Kidney (tissue), 13 donors: ENCODE measurements at regions not wholly inside any gene's neighbourhood (a gene's known extent, or its start where the extent isn't known, plus 50 kb on each side); places are given as distances from the start of the nearest gene placed in this dataset.

ENCODE experiments used
- DNase-seq, 5 donors: peaks; one replicate each; pipeline ENCODE4 v3.0.0-alpha.2; 2013 to 2020
- FAIRE-seq: peaks from 2 replicates; lab custom pipeline; 2012; peaks lifted over from hg19 to GRCh38; lab: Jason Lieb, UNC
- H3K27ac ChIP-seq, 2 donors: one replicate each; pipeline ENCODE4 v1.7.0; 2013; ENCODE audit warnings: low read depth in 2 of 2, low read length in 2 of 2, inconsistent platforms in 1 of 2
- H3K27me3 ChIP-seq: one replicate; pipeline ENCODE4 v1.7.1; 2013; ENCODE audit warnings: low read length, inconsistent platforms; ENCODE audit not compliant: control insufficient read depth, insufficient read depth
- H3K36me3 ChIP-seq, 3 donors: one replicate each; pipeline versions ENCODE4 v1.7.0 to v1.7.1; 2013; ENCODE audit warnings: low read length in 3 of 3, control low read depth in 1 of 3, inconsistent platforms in 1 of 3; ENCODE audit not compliant: insufficient read depth in 3 of 3, control insufficient read depth in 2 of 3
- H3K4me1 ChIP-seq, 3 donors: one replicate each; pipeline versions ENCODE4 v1.7.0 to v1.7.1; 2013; ENCODE audit warnings: low read length in 3 of 3, inconsistent platforms in 1 of 3, low read depth in 1 of 3; ENCODE audit not compliant: control insufficient read depth in 2 of 3, insufficient read depth in 2 of 3
- H3K4me3 ChIP-seq, 3 donors: one replicate each; pipeline versions ENCODE4 v1.7.0 to v1.8.1; 2013; ENCODE audit warnings: low read length in 3 of 3, control low read depth in 1 of 3, inconsistent platforms in 1 of 3
- H3K9ac ChIP-seq, 3 donors: one replicate each; pipeline versions ENCODE4 v1.7.0 to v1.7.1; 2013; ENCODE audit warnings: low read length in 3 of 3, control low read depth in 1 of 3, inconsistent platforms in 1 of 3
- H3K9me3 ChIP-seq, 3 donors: one replicate each; pipeline versions ENCODE4 v1.7.0 to v1.7.1; 2013; ENCODE audit warnings: low read length in 3 of 3, control low read depth in 1 of 3, inconsistent platforms in 1 of 3; ENCODE audit not compliant: control insufficient read depth in 2 of 3, insufficient read depth in 1 of 3
- intact Hi-C: fragments of 100-400 bp; cut with DNase I; formaldehyde crosslinking; loops from one replicate; pipeline ENCODE4 v1.11.1; 2022
- TF ChIP-seq, protein P1 (sequence below): IDR thresholded peaks from 3 replicates; pipeline ENCODE4 v1.5.1; 2012; ENCODE audit warnings: mild to moderate bottlenecking, moderate library complexity, borderline replicate concordance; ENCODE audit not compliant: insufficient read depth; ENCODE audit errors: extremely low read depth
- donor health status: control.
- donor health status: control.
- donor health status: control.
- donor health status: control.
- donor health status: control.
- donor health status: DM: yes; HTN: yes; CAD: no.
- donor health status: Normal renal cell carcinoma (clear cell type).

DNA sequence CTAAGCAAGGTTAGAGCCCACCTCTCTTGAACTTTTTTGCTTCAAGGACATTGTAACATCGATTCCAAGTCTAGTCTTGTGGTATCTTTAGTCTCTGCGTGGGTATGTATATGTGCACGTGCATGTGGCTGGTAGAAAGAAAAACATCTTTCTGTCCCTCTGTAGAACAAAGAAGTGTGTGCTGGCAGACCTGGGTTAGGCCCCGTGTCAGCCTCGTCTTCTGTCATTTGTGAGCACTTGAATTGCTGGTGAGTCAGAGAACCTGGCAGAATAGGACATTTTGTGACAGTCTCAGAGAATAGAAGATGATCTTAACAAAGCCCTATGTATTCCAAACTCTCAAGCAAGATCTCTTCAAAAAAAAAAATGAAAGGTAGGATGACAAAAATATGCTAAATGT lies 102.2 kb upstream of the ATP10A start:
- intact Hi-C loops, result no loop called here
- DNase-seq (no peak), FAIRE-seq (no peak)
- Histone ChIP-seq H3K9me3 (peaks cover 0 to 2% (median 0%) of the 10 kb centered on the region in 3 donors), H3K4me3 (no peak overlapping the region), H3K9ac (no peak overlapping the region), H3K4me1 (no peaks in the 10 kb centered on the region), H3K27ac (no peak overlapping the region), H3K27me3 (no peaks in the 10 kb centered on the region), H3K36me3 (no peaks in the 10 kb centered on the region)
- TF ChIP-seq, protein P1, sequence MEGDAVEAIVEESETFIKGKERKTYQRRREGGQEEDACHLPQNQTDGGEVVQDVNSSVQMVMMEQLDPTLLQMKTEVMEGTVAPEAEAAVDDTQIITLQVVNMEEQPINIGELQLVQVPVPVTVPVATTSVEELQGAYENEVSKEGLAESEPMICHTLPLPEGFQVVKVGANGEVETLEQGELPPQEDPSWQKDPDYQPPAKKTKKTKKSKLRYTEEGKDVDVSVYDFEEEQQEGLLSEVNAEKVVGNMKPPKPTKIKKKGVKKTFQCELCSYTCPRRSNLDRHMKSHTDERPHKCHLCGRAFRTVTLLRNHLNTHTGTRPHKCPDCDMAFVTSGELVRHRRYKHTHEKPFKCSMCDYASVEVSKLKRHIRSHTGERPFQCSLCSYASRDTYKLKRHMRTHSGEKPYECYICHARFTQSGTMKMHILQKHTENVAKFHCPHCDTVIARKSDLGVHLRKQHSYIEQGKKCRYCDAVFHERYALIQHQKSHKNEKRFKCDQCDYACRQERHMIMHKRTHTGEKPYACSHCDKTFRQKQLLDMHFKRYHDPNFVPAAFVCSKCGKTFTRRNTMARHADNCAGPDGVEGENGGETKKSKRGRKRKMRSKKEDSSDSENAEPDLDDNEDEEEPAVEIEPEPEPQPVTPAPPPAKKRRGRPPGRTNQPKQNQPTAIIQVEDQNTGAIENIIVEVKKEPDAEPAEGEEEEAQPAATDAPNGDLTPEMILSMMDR, result no peak

DNA sequence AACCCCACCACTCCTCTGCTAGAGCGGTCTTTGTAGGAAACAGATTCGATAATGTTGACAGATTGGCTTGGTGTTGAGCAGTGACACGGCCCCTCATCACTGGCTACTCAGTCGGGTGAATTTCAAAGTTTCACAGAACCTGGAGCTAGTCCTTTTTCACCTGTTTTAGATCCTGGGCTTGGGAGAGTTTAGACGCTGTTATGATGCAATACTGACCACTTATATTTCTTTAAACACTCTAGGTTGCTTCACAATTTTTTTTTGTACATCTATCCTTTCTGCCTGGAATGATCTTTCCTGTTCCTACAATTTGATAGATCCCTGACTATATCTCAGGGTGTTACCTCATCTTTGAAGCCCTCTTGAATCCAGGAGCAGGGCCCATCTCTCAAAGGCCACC lies 97.1 kb upstream of the ATP10A start:
- intact Hi-C loops, result no loop called here
- no peak overlapping the region for H3K9ac ChIP-seq
- FAIRE-seq, result no peak

DNA sequence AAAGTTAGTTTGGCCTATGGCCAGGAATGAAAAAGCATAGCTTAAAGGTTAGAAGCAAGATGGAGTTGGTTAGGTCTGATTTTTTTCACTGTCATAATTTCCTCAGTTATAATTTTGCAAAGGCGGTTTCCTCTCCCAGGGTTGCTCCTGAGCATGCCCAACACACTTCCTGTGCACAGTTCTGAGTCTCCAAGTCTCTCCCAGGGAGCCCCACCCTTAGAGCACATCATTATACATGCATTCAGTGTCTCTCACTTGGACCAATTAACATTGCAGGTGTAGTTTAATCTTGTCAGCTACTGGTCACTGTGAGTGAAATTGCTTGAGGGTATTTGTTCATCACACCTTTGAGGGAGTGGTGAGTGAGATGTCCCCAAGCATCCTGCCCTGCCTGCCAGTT lies 96.0 kb upstream of the ATP10A start:
- no peaks in the 10 kb centered on the region for H3K4me1 ChIP-seq
- no peak for DNase-seq
- no peak overlapping the region for H3K4me3 ChIP-seq
- H3K27me3 ChIP-seq, result no peaks in the 10 kb centered on the region
- no peak overlapping the region for H3K9ac ChIP-seq
- TF ChIP-seq, protein P1, result no peak
- H3K9me3 ChIP-seq, result peaks cover 0 to 2% (median 0%) of the 10 kb centered on the region in 3 donors
- H3K36me3 ChIP-seq, result no peaks in the 10 kb centered on the region
- FAIRE-seq, result no peak
- intact Hi-C loops, result no loop called here
- H3K27ac ChIP-seq, result no peak overlapping the region

More for the DNA sequence above, 97.1 kb upstream of the ATP10A start:
- Histone ChIP-seq H3K27me3 (no peaks in the 10 kb centered on the region), H3K4me3 (no peak overlapping the region), H3K36me3 (no peaks in the 10 kb centered on the region), H3K9me3 (peaks cover 0 to 2% (median 0%) of the 10 kb centered on the region in 3 donors), H3K4me1 (no peaks in the 10 kb centered on the region), H3K27ac (no peak overlapping the region)
- TF ChIP-seq, protein P1, result no peak
- DNase-seq, result no peak

DNA sequence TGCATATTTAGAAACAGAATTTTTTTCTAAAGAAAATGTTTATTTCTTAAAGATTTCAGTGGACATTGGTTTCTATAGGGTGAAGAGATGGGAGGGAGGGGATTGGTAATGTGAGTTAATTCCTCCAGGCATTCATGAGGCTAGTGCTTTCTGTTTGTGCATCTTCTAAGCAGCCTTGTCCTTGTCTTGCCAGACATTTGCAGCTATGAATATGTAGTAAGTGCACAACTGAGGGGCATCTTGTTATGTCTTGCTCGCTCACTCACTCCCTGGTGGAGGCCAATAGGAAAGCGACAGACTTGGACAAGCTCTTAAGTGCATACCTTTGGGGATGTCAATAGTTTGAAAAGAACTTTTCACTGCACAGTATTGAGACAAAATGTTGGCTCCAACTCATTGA lies 92.5 kb upstream of the ATP10A start:
- DNase-seq (no peak), FAIRE-seq (no peak)
- Histone ChIP-seq H3K4me1 (no peaks in the 10 kb centered on the region), H3K27ac (no peak overlapping the region), H3K27me3 (no peaks in the 10 kb centered on the region), H3K9ac (no peak overlapping the region), H3K9me3 (peaks cover 0 to 3% (median 0%) of the 10 kb centered on the region in 3 donors), H3K36me3 (no peaks in the 10 kb centered on the region), H3K4me3 (no peak overlapping the region)
- TF ChIP-seq, protein P1, result no peak
- intact Hi-C loops, result no loop called here
